Prostate gland (tissue), 1 donor: ENCODE measurements at regions not wholly inside any gene's neighbourhood (a gene's known extent, or its start where the extent isn't known, plus 50 kb on each side); places are given as distances from the start of the nearest gene placed in this dataset.

ENCODE experiments used
- POLR2A ChIP-seq: fragments of 450-650 bp; IDR thresholded peaks from one replicate; pipeline ENCODE4 v1.6.1; 2016; ENCODE audit warnings: antibody characterized with exemption, mild to moderate bottlenecking
- POLR2AphosphoS5 ChIP-seq: sonication (generic); formaldehyde crosslinking; IDR thresholded peaks from one replicate; pipeline ENCODE4 v1.6.1; 2017; ENCODE audit warnings: antibody characterized with exemption

- TF ChIP-seq POLR2A (no peak), POLR2AphosphoS5 (no peak)
These were observed 361.0 kb upstream of the MARCKS start for GRCh38 chr6:113496166-113496565.
